GM21619 (cell line): ENCODE measurements at regions not wholly inside any gene's neighbourhood (a gene's known extent, or its start where the extent isn't known, plus 50 kb on each side); places are given as distances from the start of the nearest gene placed in this dataset.

ENCODE experiments used
- ATAC-seq: cut with Tn5 transposase; IDR thresholded peaks from one replicate; pipeline ENCODE4 v1.9.1; 2021; ENCODE audit not compliant: unreplicated experiment

DNA sequence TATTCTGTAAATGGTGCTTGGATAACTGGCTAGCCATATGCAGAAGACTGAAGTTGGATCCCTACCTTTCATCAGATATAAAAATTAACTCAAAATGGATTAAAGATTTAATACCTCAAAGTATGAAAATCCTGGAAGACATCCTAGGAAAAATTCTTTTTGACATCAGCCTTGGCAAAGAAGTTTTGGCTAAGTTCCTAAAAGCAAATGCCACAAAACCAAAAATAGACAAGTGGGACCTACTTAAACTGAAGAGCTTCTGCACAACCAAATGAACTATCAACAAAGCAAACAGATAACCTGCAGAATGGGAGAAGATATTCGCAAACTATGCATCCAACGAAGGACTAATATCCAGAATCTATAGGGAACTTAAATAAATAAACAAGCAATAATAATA lies 60.3 kb upstream of the RIPPLY2 start:
- ATAC-seq: no peak

DNA sequence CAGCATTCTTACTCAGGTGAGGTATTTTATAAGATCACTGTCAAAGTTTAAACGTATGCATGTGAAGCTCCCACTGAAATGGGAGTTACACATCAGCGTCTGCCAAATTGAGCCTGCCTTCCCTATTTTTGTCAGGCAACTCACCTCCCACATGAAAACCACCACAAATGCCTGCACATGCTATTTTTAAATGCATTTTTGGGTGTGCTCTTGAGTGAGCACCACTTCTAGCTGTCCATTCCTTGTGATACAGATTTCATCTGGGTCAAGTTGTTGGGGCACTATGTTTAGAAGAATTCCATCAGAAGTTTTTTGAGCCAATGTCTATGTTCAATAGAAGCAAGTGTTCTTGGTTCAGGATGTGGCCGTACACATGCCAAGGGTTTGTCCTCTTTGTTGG lies 71.7 kb upstream of the RIPPLY2 start:
- ATAC-seq: no peak

DNA sequence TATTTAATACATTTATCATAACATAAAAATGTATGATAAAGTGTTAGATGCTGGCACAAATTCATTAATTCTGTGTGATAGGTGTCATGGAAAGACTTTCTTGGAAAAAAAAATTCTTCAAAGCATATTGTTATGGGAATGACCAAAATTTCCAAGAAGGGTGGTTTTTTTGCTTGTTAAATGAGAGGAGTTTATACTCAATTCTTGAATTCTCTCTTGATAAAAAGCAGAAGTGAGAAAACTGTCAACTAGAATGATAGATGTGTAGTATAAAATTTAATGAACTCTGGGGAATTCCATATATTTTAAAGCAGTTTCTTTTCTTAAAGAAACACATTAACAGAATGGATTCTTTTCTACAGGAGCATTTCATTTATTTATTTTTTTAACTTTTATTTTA lies 62.0 kb upstream of the SNAP91 start:
- peak; percentile 64 for ATAC-seq

DNA sequence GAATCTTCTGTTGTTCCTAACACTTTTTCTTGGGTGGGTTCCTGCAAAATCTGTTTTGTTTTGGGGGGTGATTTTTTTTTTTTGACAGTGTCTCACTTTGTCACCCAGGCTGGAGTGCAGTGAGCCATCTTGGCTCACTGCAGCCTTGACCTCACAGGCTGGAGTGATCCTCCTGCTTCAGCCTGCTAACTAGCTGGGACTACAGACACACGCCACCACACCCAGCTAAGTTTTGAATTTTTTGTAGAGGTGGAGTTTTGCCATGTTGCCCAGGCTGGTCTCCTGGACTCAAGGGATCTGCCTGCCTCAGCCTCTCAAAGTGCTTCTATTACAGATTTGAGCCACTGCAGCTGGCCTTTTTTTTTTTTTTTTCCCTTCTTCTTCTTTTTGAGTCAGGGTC lies 60.5 kb upstream of the SNAP91 start:
- ATAC-seq: no peak

DNA sequence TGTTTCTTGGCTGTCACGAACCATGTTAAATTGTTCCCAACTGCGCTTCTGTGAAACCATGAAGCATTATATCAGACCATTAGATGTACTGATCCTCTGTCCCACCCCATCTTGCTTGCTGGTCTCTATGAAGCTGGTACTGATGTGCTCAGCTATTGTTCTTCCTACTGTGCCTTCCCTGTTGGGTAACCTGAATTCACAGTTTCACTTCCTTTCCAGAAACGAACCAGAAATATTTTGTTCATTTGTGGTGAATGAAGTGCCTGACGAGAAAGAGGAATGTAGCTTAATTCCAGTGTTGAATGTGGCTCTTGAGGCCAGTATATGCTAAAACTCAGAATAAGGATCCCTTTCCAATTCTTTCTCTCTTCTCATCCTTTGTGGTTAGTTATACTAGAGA lies 58.1 kb upstream of the SNAP91 start:
- no peak for ATAC-seq
